ENCODE measurements at regions not wholly inside any gene's neighbourhood (a gene's known extent, or its start where the extent isn't known, plus 50 kb on each side); places are given as distances from the start of the nearest gene placed in this dataset.
A peak's percentile ranks its signal among the peaks of the same experiment; 100 is the strongest.
"Not testable (repeated sequence)": the region's sequence is repeated elsewhere in the genome, so short reads cannot be mapped to it uniquely, and the experiment has no call there.

GRCh38 chr12:88833641-88834116 is 253.4 kb upstream of the KITLG start:
- H3K79me2 ChIP-seq: no peaks in the 10 kb centered on the region
- no peak overlapping the region for H3K27ac ChIP-seq
- H3K9ac ChIP-seq: no peak overlapping the region
- no peaks in the 10 kb centered on the region for H3K27me3 ChIP-seq (ENCODE audit: control insufficient read depth, insufficient read depth, low read length)
- no peaks in the 10 kb centered on the region for H3K4me1 ChIP-seq
- no peak overlapping the region for H2AFZ ChIP-seq
- H3K36me3 ChIP-seq (ENCODE audit: control insufficient read depth, insufficient read depth, low read length): no peaks in the 10 kb centered on the region
- no peak overlapping the region for H3K4me2 ChIP-seq (ENCODE audit: low read length)
- H3K9me3 ChIP-seq (ENCODE audit: control insufficient read depth, low read length): no peaks in the 10 kb centered on the region
- no peak overlapping the region for H3K4me3 ChIP-seq (ENCODE audit: low read depth, low read length)
- TF ChIP-seq CTCF (IDR thresholded peaks at IDR 0.05): no peak

GRCh38 chr12:88828537-88828936 is 248.3 kb upstream of the KITLG start:
- H3K4me3 ChIP-seq (ENCODE audit: low read depth, low read length); H2AFZ ChIP-seq; H3K4me1 ChIP-seq; H3K4me2 ChIP-seq (ENCODE audit: low read length); H3K79me2 ChIP-seq; H3K9ac ChIP-seq; H3K36me3 ChIP-seq (ENCODE audit: control insufficient read depth, insufficient read depth, low read length); H3K9me3 ChIP-seq (ENCODE audit: control insufficient read depth, low read length); H3K27ac ChIP-seq; H3K27me3 ChIP-seq (ENCODE audit: control insufficient read depth, insufficient read depth, low read length): not testable (repeated sequence)

GRCh38 chr12:88820012-88820411 is 239.7 kb upstream of the KITLG start:
- Histone ChIP-seq H3K9ac (no peak overlapping the region), H3K27ac (no peak overlapping the region), H3K4me1 (no peaks in the 10 kb centered on the region), H2AFZ (no peak overlapping the region), H3K79me2 (no peaks in the 10 kb centered on the region), H3K36me3 (ENCODE audit: control insufficient read depth, insufficient read depth, low read length) (no peaks in the 10 kb centered on the region), H3K9me3 (ENCODE audit: control insufficient read depth, low read length) (no peaks in the 10 kb centered on the region), H3K4me3 (ENCODE audit: low read depth, low read length) (no peak overlapping the region), H3K27me3 (ENCODE audit: control insufficient read depth, insufficient read depth, low read length) (no peaks in the 10 kb centered on the region), H3K4me2 (ENCODE audit: low read length) (no peak overlapping the region)
- TF ChIP-seq CTCF (IDR thresholded peaks at IDR 0.05): no peak

GRCh38 chr12:88816201-88816600 is 235.9 kb upstream of the KITLG start:
- no peak for TF ChIP-seq CTCF (IDR thresholded peaks at IDR 0.05)
- Histone ChIP-seq H3K4me1 (no peaks in the 10 kb centered on the region), H3K27ac (no peak overlapping the region), H2AFZ (peak overlapping the region; percentile 6), H3K9ac (no peak overlapping the region), H3K4me3 (ENCODE audit: low read depth, low read length) (no peak overlapping the region), H3K36me3 (ENCODE audit: control insufficient read depth, insufficient read depth, low read length) (no peaks in the 10 kb centered on the region), H3K4me2 (ENCODE audit: low read length) (no peak overlapping the region), H3K79me2 (no peaks in the 10 kb centered on the region), H3K27me3 (ENCODE audit: control insufficient read depth, insufficient read depth, low read length) (no peaks in the 10 kb centered on the region), H3K9me3 (ENCODE audit: control insufficient read depth, low read length) (no peaks in the 10 kb centered on the region)

- Histone ChIP-seq H3K79me2 (no peaks in the 10 kb centered on the region), H3K4me2 (ENCODE audit: low read length) (no peak overlapping the region)
Observed at GRCh38 chr12:88814779-88815178, 234.5 kb upstream of the KITLG start.

More at GRCh38 chr12:88814779-88815178, 234.5 kb upstream of the KITLG start:
- no peak overlapping the region for H2AFZ ChIP-seq
- no peaks in the 10 kb centered on the region for H3K9me3 ChIP-seq (ENCODE audit: control insufficient read depth, low read length)
- no peaks in the 10 kb centered on the region for H3K36me3 ChIP-seq (ENCODE audit: control insufficient read depth, insufficient read depth, low read length)
- no peak overlapping the region for H3K27ac ChIP-seq
- H3K9ac ChIP-seq: no peak overlapping the region
- H3K27me3 ChIP-seq (ENCODE audit: control insufficient read depth, insufficient read depth, low read length): no peaks in the 10 kb centered on the region
- no peak for TF ChIP-seq CTCF (IDR thresholded peaks at IDR 0.05)
- no peaks in the 10 kb centered on the region for H3K4me1 ChIP-seq
- no peak overlapping the region for H3K4me3 ChIP-seq (ENCODE audit: low read depth, low read length)
